Loucy (cell line): ENCODE measurements at regions not wholly inside any gene's neighbourhood (a gene's known extent, or its start where the extent isn't known, plus 50 kb on each side); places are given as distances from the start of the nearest gene placed in this dataset.

Experiments used
- H2AFZ ChIP-seq: fragments of 200-600 bp; sonication (generic); 2 replicates; pipeline ENCODE4 v1.6.0; 2016; ENCODE audit warnings: antibody characterized with exemption, mild to moderate bottlenecking, low read length, moderate library complexity
- H3F3A ChIP-seq: fragments of 200-600 bp; 2 replicates; pipeline ENCODE4 v1.6.0; 2016; ENCODE audit warnings: antibody characterized with exemption, low read depth, mild to moderate bottlenecking
- H3K27me3 ChIP-seq: fragments of 200-600 bp; sonication (generic); 2 replicates; pipeline ENCODE4 v1.6.1; 2014; ENCODE audit warnings: low read length, mild to moderate bottlenecking; ENCODE audit not compliant: insufficient read depth, poor library complexity, severe bottlenecking
- H3K36me3 ChIP-seq: fragments of 200-600 bp; sonication (generic); 2 replicates; pipeline ENCODE4 v1.6.1; 2016; ENCODE audit warnings: low read length; ENCODE audit not compliant: insufficient read depth
- H3K4me1 ChIP-seq: fragments of 200-600 bp; sonication (generic); 2 replicates; pipeline ENCODE4 v1.5.1; 2014; ENCODE audit warnings: low read length, mild to moderate bottlenecking; ENCODE audit not compliant: insufficient read depth, poor library complexity, severe bottlenecking
- H3K4me2 ChIP-seq: fragments of 200-600 bp; sonication (generic); 2 replicates; pipeline ENCODE4 v1.6.0; 2014; ENCODE audit warnings: antibody characterized with exemption, low read length, low read depth, mild to moderate bottlenecking; ENCODE audit not compliant: poor library complexity, severe bottlenecking
- H3K4me3 ChIP-seq: fragments of 200-600 bp; sonication (generic); 2 replicates; pipeline ENCODE4 v1.5.1; 2014; ENCODE audit warnings: low read length, mild to moderate bottlenecking, mixed read lengths; ENCODE audit not compliant: poor library complexity, severe bottlenecking
- H3K79me2 ChIP-seq: fragments of 200-600 bp; sonication (generic); 2 replicates; pipeline ENCODE4 v1.6.1; 2014; ENCODE audit warnings: low read length; ENCODE audit not compliant: insufficient read depth
- H3K9ac ChIP-seq: fragments of 200-600 bp; sonication (generic); 2 replicates; pipeline ENCODE4 v1.6.0; 2014; ENCODE audit warnings: mild to moderate bottlenecking, low read depth, low read length, moderate library complexity; ENCODE audit not compliant: poor library complexity, severe bottlenecking
- H3K9me2 ChIP-seq: fragments of 200-600 bp; sonication (generic); replicated peaks from 2 replicates; pipeline ENCODE4 v1.6.1; 2016; ENCODE audit warnings: low read depth, low read length, mixed read lengths
- H3K9me3 ChIP-seq: fragments of 200-600 bp; sonication (generic); 2 replicates; pipeline ENCODE4 v1.6.1; 2014; ENCODE audit warnings: mild to moderate bottlenecking, antibody characterized with exemption, low read length, low read depth; ENCODE audit not compliant: insufficient read depth
- H4K20me1 ChIP-seq: fragments of 200-600 bp; sonication (generic); 2 replicates; pipeline ENCODE4 v1.6.0; 2014; ENCODE audit warnings: antibody characterized with exemption, low read length, mild to moderate bottlenecking; ENCODE audit not compliant: insufficient read depth, poor library complexity, severe bottlenecking
- CTCF ChIP-seq: fragments of 200-600 bp; sonication (generic); conservative IDR thresholded peaks from 2 replicates; pipeline ENCODE4 v1.5.1; 2014; ENCODE audit warnings: mild to moderate bottlenecking, antibody characterized with exemption, low read length
- EZH2phosphoT487 ChIP-seq: fragments of 200-600 bp; IDR thresholded peaks from 2 replicates; pipeline ENCODE4 v1.6.1; 2018; ENCODE audit warnings: antibody characterized with exemption, mild to moderate bottlenecking, moderate library complexity, borderline replicate concordance

GRCh38 chr9:93875330-93875729 is 79.8 kb downstream of the BARX1 start:
- Histone ChIP-seq H3F3A (no peaks in the 10 kb centered on the region), H3K27me3 (no peaks in the 10 kb centered on the region), H3K4me2 (no peak overlapping the region), H3K79me2 (no peaks in the 10 kb centered on the region), H4K20me1 (no peaks in the 10 kb centered on the region), H3K36me3 (no peaks in the 10 kb centered on the region), H3K9me2 (no peaks in the 10 kb centered on the region), H3K4me3 (no peak overlapping the region), H3K9me3 (peaks cover 24% of the 10 kb centered on the region), H3K4me1 (no peaks in the 10 kb centered on the region), H2AFZ (no peak overlapping the region), H3K9ac (no peak overlapping the region)
- TF ChIP-seq EZH2phosphoT487 (no peak), CTCF (no peak)

GRCh38 chr9:93874242-93874641 is 80.9 kb downstream of the BARX1 start:
- no peak overlapping the region for H3K9ac ChIP-seq
- no peaks in the 10 kb centered on the region for H3K36me3 ChIP-seq
- H3K79me2 ChIP-seq: no peaks in the 10 kb centered on the region
- H3F3A ChIP-seq: no peaks in the 10 kb centered on the region
- no peaks in the 10 kb centered on the region for H3K9me2 ChIP-seq
- H3K4me1 ChIP-seq: no peaks in the 10 kb centered on the region
- no peak overlapping the region for H2AFZ ChIP-seq
- TF ChIP-seq CTCF: no peak
- H3K4me3 ChIP-seq: no peak overlapping the region
- H3K4me2 ChIP-seq: no peak overlapping the region
- no peaks in the 10 kb centered on the region for H3K27me3 ChIP-seq
- peaks cover 24% of the 10 kb centered on the region for H3K9me3 ChIP-seq
- no peaks in the 10 kb centered on the region for H4K20me1 ChIP-seq

GRCh38 chr9:93871286-93871685 is 83.9 kb downstream of the BARX1 start:
- H3K9me3 ChIP-seq: peaks cover 21% of the 10 kb centered on the region
- H3K9ac ChIP-seq: no peak overlapping the region
- H3K4me1 ChIP-seq: no peaks in the 10 kb centered on the region
- no peaks in the 10 kb centered on the region for H3F3A ChIP-seq
- H3K9me2 ChIP-seq: no peaks in the 10 kb centered on the region
- H3K79me2 ChIP-seq: no peaks in the 10 kb centered on the region
- H4K20me1 ChIP-seq: no peaks in the 10 kb centered on the region
- H2AFZ ChIP-seq: no peak overlapping the region
- no peaks in the 10 kb centered on the region for H3K27me3 ChIP-seq
- no peak overlapping the region for H3K4me3 ChIP-seq
- TF ChIP-seq EZH2phosphoT487 (no peak), CTCF (no peak)
- no peak overlapping the region for H3K4me2 ChIP-seq
- no peaks in the 10 kb centered on the region for H3K36me3 ChIP-seq
